OCI-LY3 (cell line): ENCODE measurements at regions not wholly inside any gene's neighbourhood (a gene's known extent, or its start where the extent isn't known, plus 50 kb on each side); places are given as distances from the start of the nearest gene placed in this dataset.

Experiments
- EZH2phosphoT487 ChIP-seq: fragments of 200-600 bp; shearing (Covaris generic); IDR thresholded peaks from 2 replicates; pipeline ENCODE4 v1.6.1; 2018; ENCODE audit warnings: antibody characterized with exemption, mixed run types, low read depth
- TF ChIP-seq, protein P1 (sequence below): fragments of 200-600, 300-600 bp; sonication (generic); IDR thresholded peaks from 2 replicates; pipeline ENCODE4 v1.5.1; 2014; ENCODE audit warnings: antibody characterized with exemption, low read length, low read depth

DNA sequence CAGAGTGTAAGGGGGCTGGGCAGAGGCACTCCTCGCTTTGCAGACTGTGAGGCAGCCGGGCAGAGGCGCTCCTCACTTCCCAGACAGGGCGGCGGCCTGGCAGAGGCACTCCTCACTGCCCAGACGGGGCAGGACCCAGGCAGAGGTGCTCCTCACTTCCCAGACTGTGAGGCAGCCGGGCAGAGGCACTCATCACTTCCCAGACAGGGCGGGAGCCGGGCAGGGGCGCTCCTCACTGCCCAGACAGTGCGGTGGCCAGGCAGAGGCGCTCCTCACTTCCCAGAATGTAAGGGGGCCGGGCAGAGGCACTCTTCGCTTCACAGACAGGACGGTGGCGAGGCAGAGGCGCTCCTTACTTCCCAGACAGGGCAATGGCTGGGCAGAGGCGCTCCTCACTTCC is 442.5 kb downstream of the SPATA31D1 start:
- TF ChIP-seq, protein P1, sequence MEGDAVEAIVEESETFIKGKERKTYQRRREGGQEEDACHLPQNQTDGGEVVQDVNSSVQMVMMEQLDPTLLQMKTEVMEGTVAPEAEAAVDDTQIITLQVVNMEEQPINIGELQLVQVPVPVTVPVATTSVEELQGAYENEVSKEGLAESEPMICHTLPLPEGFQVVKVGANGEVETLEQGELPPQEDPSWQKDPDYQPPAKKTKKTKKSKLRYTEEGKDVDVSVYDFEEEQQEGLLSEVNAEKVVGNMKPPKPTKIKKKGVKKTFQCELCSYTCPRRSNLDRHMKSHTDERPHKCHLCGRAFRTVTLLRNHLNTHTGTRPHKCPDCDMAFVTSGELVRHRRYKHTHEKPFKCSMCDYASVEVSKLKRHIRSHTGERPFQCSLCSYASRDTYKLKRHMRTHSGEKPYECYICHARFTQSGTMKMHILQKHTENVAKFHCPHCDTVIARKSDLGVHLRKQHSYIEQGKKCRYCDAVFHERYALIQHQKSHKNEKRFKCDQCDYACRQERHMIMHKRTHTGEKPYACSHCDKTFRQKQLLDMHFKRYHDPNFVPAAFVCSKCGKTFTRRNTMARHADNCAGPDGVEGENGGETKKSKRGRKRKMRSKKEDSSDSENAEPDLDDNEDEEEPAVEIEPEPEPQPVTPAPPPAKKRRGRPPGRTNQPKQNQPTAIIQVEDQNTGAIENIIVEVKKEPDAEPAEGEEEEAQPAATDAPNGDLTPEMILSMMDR, result no peak
- no peak for TF ChIP-seq EZH2phosphoT487
